ENCODE measurements at regions not wholly inside any gene's neighbourhood (a gene's known extent, or its start where the extent isn't known, plus 50 kb on each side); places are given as distances from the start of the nearest gene placed in this dataset.

GRCh38 chr6:95285881-95286280 is 291.5 kb upstream of the MANEA start:
- TF ChIP-seq MAX (IDR thresholded peaks at IDR 0.05) (no peak), YY1 (IDR thresholded peaks at IDR 0.05; ENCODE audit: extremely low read depth, insufficient replicate concordance, low read depth, low read length) (no peak), REST (IDR thresholded peaks at IDR 0.05; ENCODE audit: low read depth) (no peak), EZH2 (IDR thresholded peaks at IDR 0.05) (no peak), POLR2A (IDR thresholded peaks at IDR 0.05; ENCODE audit: borderline replicate concordance, extremely low read depth, insufficient read depth, insufficient read length) (no peak)
